ENCODE measurements at regions not wholly inside any gene's neighbourhood (a gene's known extent, or its start where the extent isn't known, plus 50 kb on each side); places are given as distances from the start of the nearest gene placed in this dataset.

DNA sequence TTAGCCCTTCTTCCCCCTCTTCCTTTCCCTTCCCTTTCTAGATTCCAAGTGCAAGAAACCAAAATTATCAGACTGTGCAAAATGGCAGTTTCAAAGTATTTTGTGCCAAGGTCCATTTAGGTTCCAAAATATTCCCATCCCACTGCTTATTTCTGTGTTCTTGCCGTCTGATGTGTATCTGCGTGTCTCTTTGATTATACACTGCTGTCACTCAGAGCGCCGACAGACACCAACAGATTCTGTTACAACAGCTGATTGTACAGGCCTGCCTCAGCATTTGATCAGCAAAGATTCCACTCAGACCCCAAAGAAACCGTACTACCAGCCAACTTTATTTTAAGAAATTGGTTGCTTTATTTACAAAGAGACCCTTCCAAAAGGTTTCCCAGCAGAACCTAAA, 225.6 kb upstream of the SATB1 start:
- TF ChIP-seq CTCF (IDR thresholded peaks at IDR 0.05) (no peak), EZH2 (IDR thresholded peaks at IDR 0.05) (no peak)

Data from neural progenitor cell (in vitro differentiated cells).